Liver (tissue), 8 donors: ENCODE measurements at regions not wholly inside any gene's neighbourhood (a gene's known extent, or its start where the extent isn't known, plus 50 kb on each side); places are given as distances from the start of the nearest gene placed in this dataset.

Source experiments
- DNase-seq: peaks from one replicate; pipeline ENCODE4 v3.0.0-alpha.2; 2017; ENCODE audit warnings: low spot score
- H3K27ac ChIP-seq, 2 donors: one replicate each; pipeline ENCODE4 v1.7.0; 2013; ENCODE audit warnings: inconsistent platforms in 2 of 2, low read length in 2 of 2, control low read depth in 1 of 2, low read depth in 1 of 2, mild to moderate bottlenecking in 1 of 2
- H3K27me3 ChIP-seq, 4 donors: one replicate each; pipeline versions ENCODE4 v1.6.1 to v1.7.0; 2013; ENCODE audit warnings: low read length in 3 of 4, inconsistent platforms in 1 of 4, mild to moderate bottlenecking in 1 of 4, moderate library complexity in 1 of 4; ENCODE audit not compliant: control insufficient read depth in 4 of 4, insufficient read depth in 4 of 4
- H3K36me3 ChIP-seq, 4 donors: one replicate each; pipeline versions ENCODE4 v1.6.1 to v1.7.0; 2013; ENCODE audit warnings: low read length in 3 of 4, mild to moderate bottlenecking in 3 of 4, low read depth in 1 of 4, moderate library complexity in 1 of 4; ENCODE audit not compliant: control insufficient read depth in 4 of 4, insufficient read depth in 3 of 4
- H3K4me1 ChIP-seq, 4 donors: one replicate each; pipeline versions ENCODE4 v1.6.1 to v1.7.0; 2013; ENCODE audit warnings: low read length in 3 of 4, mild to moderate bottlenecking in 3 of 4, moderate library complexity in 1 of 4; ENCODE audit not compliant: control insufficient read depth in 4 of 4, insufficient read depth in 4 of 4
- H3K4me3 ChIP-seq, 3 donors: one replicate each; pipeline versions ENCODE4 v1.6.1 to v1.7.0; 2013; ENCODE audit warnings: low read length in 3 of 3, control low read depth in 1 of 3, low read depth in 1 of 3, mild to moderate bottlenecking in 1 of 3
- H3K9ac ChIP-seq, 2 donors: one replicate each; pipeline ENCODE4 v1.7.0; 2013; ENCODE audit warnings: low read length in 2 of 2, mild to moderate bottlenecking in 2 of 2, moderate library complexity in 2 of 2, control low read depth in 1 of 2, low read depth in 1 of 2
- H3K9me3 ChIP-seq, 4 donors: one replicate each; pipeline versions ENCODE4 v1.6.1 to v1.7.0; 2013; ENCODE audit warnings: low read length in 3 of 4; ENCODE audit not compliant: control insufficient read depth in 4 of 4
- ATF3 ChIP-seq: IDR thresholded peaks from 2 replicates; pipeline ENCODE4 v1.6.1; 2016; ENCODE audit warnings: antibody characterized with exemption
- EGR1 ChIP-seq, 2 donors: IDR thresholded peaks; 2 replicates each; pipeline ENCODE4 v1.6.1; 2016 to 2018; ENCODE audit warnings: antibody characterized with exemption in 2 of 2, low read depth in 2 of 2
- FOXA1 ChIP-seq: IDR thresholded peaks from 2 replicates; pipeline ENCODE4 v1.6.1; 2016; ENCODE audit warnings: antibody characterized with exemption
- FOXA2 ChIP-seq: IDR thresholded peaks from 2 replicates; pipeline ENCODE4 v1.6.1; 2016; ENCODE audit warnings: antibody characterized with exemption
- GABPA ChIP-seq, 2 donors: IDR thresholded peaks in 1 of 2; conservative IDR thresholded peaks in 1 of 2; 2 replicates each; pipeline ENCODE4 v1.6.1; 2016; ENCODE audit warnings: antibody characterized with exemption in 2 of 2, mild to moderate bottlenecking in 1 of 2, moderate library complexity in 1 of 2
- HNF4A ChIP-seq, 2 donors: conservative IDR thresholded peaks; 2 replicates each; pipeline ENCODE4 v1.6.1; 2016; ENCODE audit warnings: antibody characterized with exemption in 2 of 2, mild to moderate bottlenecking in 2 of 2
- HNF4G ChIP-seq: IDR thresholded peaks from 2 replicates; pipeline ENCODE4 v1.6.1; 2016; ENCODE audit warnings: antibody characterized with exemption
- MAX ChIP-seq: IDR thresholded peaks from 2 replicates; pipeline ENCODE4 v1.6.1; 2016; ENCODE audit warnings: antibody characterized with exemption
- NR2F2 ChIP-seq: IDR thresholded peaks from 2 replicates; pipeline ENCODE4 v1.6.1; 2016; ENCODE audit warnings: antibody characterized with exemption
- RAD21 ChIP-seq, 2 donors: IDR thresholded peaks; 2 replicates each; pipeline ENCODE4 v1.6.1; 2016; ENCODE audit warnings: antibody characterized with exemption in 2 of 2, mild to moderate bottlenecking in 2 of 2
- RXRA ChIP-seq, 2 donors: IDR thresholded peaks; 2 replicates each; pipeline ENCODE4 v1.6.1; 2017 to 2018; ENCODE audit warnings: antibody characterized with exemption in 2 of 2, mild to moderate bottlenecking in 1 of 2
- SP1 ChIP-seq: IDR thresholded peaks from 2 replicates; pipeline ENCODE4 v1.6.1; 2018; ENCODE audit warnings: antibody characterized with exemption, mild to moderate bottlenecking
- TAF1 ChIP-seq: conservative IDR thresholded peaks from 2 replicates; pipeline ENCODE4 v1.6.1; 2016; ENCODE audit warnings: antibody characterized with exemption, mild to moderate bottlenecking
- YY1 ChIP-seq: IDR thresholded peaks from 2 replicates; pipeline ENCODE4 v1.6.1; 2016; ENCODE audit warnings: antibody characterized with exemption, mild to moderate bottlenecking
- WGBS: extraction: QIAGEN DNeasy Blood & Tissue Kit; methylation state at CpG from one replicate; pipeline ENCODE4 v1.1.7; 2013; 5-methylcytosine and 5-hydroxymethylcytosine counted together
- TF ChIP-seq, protein P1 (sequence below): fragments of 150-350 bp; IDR thresholded peaks from 2 replicates; pipeline ENCODE4 v1.5.1; 2017; ENCODE audit warnings: improper control_type of control experiment, low read depth, low read length; ENCODE audit not compliant: missing input control
- TF ChIP-seq, protein P2 (sequence below): IDR thresholded peaks from 2 replicates; pipeline ENCODE4 v1.6.1; 2016; ENCODE audit warnings: antibody characterized with exemption
- donor health status: healthy.
- donor health status: healthy.
- donor health status: healthy.
- donor health status: healthy.
- donor health status: healthy.

DNA sequence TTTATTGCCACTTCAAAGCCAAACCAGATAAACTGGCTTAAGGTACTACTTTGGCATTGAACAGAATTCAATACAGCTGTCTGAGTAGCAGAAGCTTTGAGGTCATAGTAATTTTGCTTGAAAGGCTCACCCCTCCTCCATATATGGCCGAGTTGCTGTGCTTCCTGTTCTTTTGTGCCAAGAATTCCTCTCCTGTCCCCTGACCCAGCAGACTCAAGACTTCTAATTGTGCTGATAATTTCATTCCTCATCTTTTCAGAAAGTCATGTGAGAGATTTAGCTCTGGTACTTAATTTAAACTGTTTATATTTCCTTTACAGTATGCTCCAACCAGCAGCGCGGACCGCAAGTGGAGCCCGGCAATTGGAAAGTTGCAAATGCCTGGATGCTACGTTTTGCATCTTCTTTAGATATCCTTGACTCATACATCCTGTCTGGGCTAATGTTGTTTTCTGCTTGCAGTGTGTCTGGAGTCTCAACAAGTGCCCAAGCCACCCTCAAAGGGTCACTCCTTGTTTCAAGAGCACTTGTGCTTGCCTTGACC lies 373.4 kb downstream of the PDGFC start:
- DNase-seq = no peak
- Histone ChIP-seq H3K4me3 (no peak overlapping the region), H3K9ac (no peak overlapping the region), H3K27ac (no peak overlapping the region), H3K9me3 (no peaks in the 10 kb centered on the region), H3K4me1 (no peaks in the 10 kb centered on the region), H3K36me3 (no peaks in the 10 kb centered on the region), H3K27me3 (peaks cover 0 to 3% (median 0%) of the 10 kb centered on the region in 4 donors)
- 65% methylated on average over 6 of the region's 6 CpGs for WGBS
- peak in 1 of 2 donors; percentile 12 for TF ChIP-seq RAD21 (IDR thresholded peaks at IDR 0.05)
- TF ChIP-seq NR2F2 = peak; percentile 31
- TF ChIP-seq RXRA (IDR thresholded peaks at IDR 0.05) = peak; percentile 30 to 56
- TF ChIP-seq YY1 = no peak

GRCh38 chr4:156596706-156597329 lies 374.8 kb downstream of the PDGFC start:
- H3K4me1 ChIP-seq = no peaks in the 10 kb centered on the region
- no peaks in the 10 kb centered on the region for H3K36me3 ChIP-seq
- H3K9me3 ChIP-seq = no peaks in the 10 kb centered on the region
- WGBS = 83% methylated on average over 4 of the region's 4 CpGs
- DNase-seq = no peak
- H3K9ac ChIP-seq = no peak overlapping the region
- no peak overlapping the region for H3K4me3 ChIP-seq
- H3K27me3 ChIP-seq = peaks cover 0 to 3% (median 0%) of the 10 kb centered on the region in 4 donors
- H3K27ac ChIP-seq = no peak overlapping the region
- TF ChIP-seq NR2F2 = no peak
- TF ChIP-seq YY1 = no peak
- no peak for TF ChIP-seq GABPA (IDR thresholded peaks at IDR 0.05 in 1 of 2, conservative IDR thresholded peaks at IDR 0.05 in 1 of 2)
- TF ChIP-seq HNF4G = no peak
- TF ChIP-seq TAF1 = no peak
- TF ChIP-seq MAX = no peak
- TF ChIP-seq RAD21 (IDR thresholded peaks at IDR 0.05) = no peak
- no peak for TF ChIP-seq FOXA1
- no peak for TF ChIP-seq ATF3
- TF ChIP-seq SP1 = no peak
- TF ChIP-seq HNF4A (conservative IDR thresholded peaks at IDR 0.05) = no peak
- TF ChIP-seq EGR1 (IDR thresholded peaks at IDR 0.05; ENCODE audit: low read depth in 2 of 2) = no peak
- TF ChIP-seq, protein P1, sequence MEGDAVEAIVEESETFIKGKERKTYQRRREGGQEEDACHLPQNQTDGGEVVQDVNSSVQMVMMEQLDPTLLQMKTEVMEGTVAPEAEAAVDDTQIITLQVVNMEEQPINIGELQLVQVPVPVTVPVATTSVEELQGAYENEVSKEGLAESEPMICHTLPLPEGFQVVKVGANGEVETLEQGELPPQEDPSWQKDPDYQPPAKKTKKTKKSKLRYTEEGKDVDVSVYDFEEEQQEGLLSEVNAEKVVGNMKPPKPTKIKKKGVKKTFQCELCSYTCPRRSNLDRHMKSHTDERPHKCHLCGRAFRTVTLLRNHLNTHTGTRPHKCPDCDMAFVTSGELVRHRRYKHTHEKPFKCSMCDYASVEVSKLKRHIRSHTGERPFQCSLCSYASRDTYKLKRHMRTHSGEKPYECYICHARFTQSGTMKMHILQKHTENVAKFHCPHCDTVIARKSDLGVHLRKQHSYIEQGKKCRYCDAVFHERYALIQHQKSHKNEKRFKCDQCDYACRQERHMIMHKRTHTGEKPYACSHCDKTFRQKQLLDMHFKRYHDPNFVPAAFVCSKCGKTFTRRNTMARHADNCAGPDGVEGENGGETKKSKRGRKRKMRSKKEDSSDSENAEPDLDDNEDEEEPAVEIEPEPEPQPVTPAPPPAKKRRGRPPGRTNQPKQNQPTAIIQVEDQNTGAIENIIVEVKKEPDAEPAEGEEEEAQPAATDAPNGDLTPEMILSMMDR = no peak
- TF ChIP-seq, protein P2, sequence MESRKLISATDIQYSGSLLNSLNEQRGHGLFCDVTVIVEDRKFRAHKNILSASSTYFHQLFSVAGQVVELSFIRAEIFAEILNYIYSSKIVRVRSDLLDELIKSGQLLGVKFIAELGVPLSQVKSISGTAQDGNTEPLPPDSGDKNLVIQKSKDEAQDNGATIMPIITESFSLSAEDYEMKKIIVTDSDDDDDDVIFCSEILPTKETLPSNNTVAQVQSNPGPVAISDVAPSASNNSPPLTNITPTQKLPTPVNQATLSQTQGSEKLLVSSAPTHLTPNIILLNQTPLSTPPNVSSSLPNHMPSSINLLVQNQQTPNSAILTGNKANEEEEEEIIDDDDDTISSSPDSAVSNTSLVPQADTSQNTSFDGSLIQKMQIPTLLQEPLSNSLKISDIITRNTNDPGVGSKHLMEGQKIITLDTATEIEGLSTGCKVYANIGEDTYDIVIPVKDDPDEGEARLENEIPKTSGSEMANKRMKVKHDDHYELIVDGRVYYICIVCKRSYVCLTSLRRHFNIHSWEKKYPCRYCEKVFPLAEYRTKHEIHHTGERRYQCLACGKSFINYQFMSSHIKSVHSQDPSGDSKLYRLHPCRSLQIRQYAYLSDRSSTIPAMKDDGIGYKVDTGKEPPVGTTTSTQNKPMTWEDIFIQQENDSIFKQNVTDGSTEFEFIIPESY = no peak
- TF ChIP-seq FOXA2 = no peak
- no peak for TF ChIP-seq RXRA (IDR thresholded peaks at IDR 0.05)
